Keratinocyte (primary cell): ENCODE measurements at regions not wholly inside any gene's neighbourhood (a gene's known extent, or its start where the extent isn't known, plus 50 kb on each side); places are given as distances from the start of the nearest gene placed in this dataset.

Experiments used
- DNase-seq: peaks from one replicate; pipeline ENCODE4 v3.0.0-alpha.2; 2011; ENCODE audit warnings: low read depth, missing footprints, low spot score
- FAIRE-seq: peaks from 2 replicates; lab custom pipeline; 2011; peaks lifted over from hg19 to GRCh38; lab: Jason Lieb, UNC
- H2AFZ ChIP-seq: 2 replicates; pipeline ENCODE4 v1.6.0; 2012; ENCODE audit warnings: low read length, control low read depth, inconsistent platforms; ENCODE audit not compliant: control insufficient read depth
- H3K27ac ChIP-seq: 2 replicates; pipeline ENCODE4 v1.5.1; 2011; ENCODE audit warnings: low read length; ENCODE audit not compliant: control insufficient read depth, insufficient read depth
- H3K27me3 ChIP-seq: 3 replicates; pipeline ENCODE4 v1.6.0; 2011; ENCODE audit warnings: low read length; ENCODE audit not compliant: control insufficient read depth, insufficient read depth; ENCODE audit errors: extremely low read depth
- H3K36me3 ChIP-seq, 2 experiments: 2 replicates in 1 of 2; 3 replicates in 1 of 2; pipeline ENCODE4 v1.5.1; 2011; ENCODE audit warnings: low read length in 2 of 2, mild to moderate bottlenecking in 1 of 2; ENCODE audit not compliant: control insufficient read depth in 2 of 2, insufficient read depth in 2 of 2; ENCODE audit errors: extremely low read depth in 1 of 2
- H3K4me1 ChIP-seq: 3 replicates; pipeline ENCODE4 v1.5.1; 2011; ENCODE audit warnings: low read length; ENCODE audit not compliant: control insufficient read depth, insufficient read depth; ENCODE audit errors: extremely low read depth
- H3K4me2 ChIP-seq: 3 replicates; pipeline ENCODE4 v1.6.0; 2011; ENCODE audit warnings: low read depth, low read length; ENCODE audit not compliant: control insufficient read depth, insufficient read depth; ENCODE audit errors: extremely low read depth
- H3K4me3 ChIP-seq, 3 experiments: fragments of 200-600 bp in 1 of 3; sonication (generic) in 1 of 3; 2 replicates in 2 of 3; 3 replicates in 1 of 3; pipeline ENCODE4 v1.5.1; 2011 to 2016; ENCODE audit warnings: low read length in 3 of 3, mild to moderate bottlenecking in 3 of 3, control low read depth in 2 of 3, inconsistent platforms in 1 of 3, low read depth in 1 of 3, mixed read lengths in 1 of 3, mixed run types in 1 of 3, moderate library complexity in 1 of 3; ENCODE audit not compliant: control insufficient read depth in 2 of 3, insufficient read depth in 2 of 3; ENCODE audit errors: extremely low read depth in 1 of 3
- H3K79me2 ChIP-seq: 2 replicates; pipeline ENCODE4 v1.6.0; 2012; ENCODE audit warnings: low read length; ENCODE audit not compliant: control insufficient read depth, insufficient read depth
- H3K9ac ChIP-seq: 3 replicates; pipeline ENCODE4 v1.6.0; 2011; ENCODE audit warnings: low read length; ENCODE audit not compliant: control insufficient read depth, insufficient read depth; ENCODE audit errors: extremely low read depth
- H3K9me1 ChIP-seq: 3 replicates; pipeline ENCODE4 v1.6.0; 2011; ENCODE audit warnings: low read length; ENCODE audit not compliant: control insufficient read depth, insufficient read depth; ENCODE audit errors: extremely low read depth
- H3K9me3 ChIP-seq: 2 replicates; pipeline ENCODE4 v1.5.1; 2012; ENCODE audit warnings: low read depth, low read length; ENCODE audit not compliant: control insufficient read depth
- H4K20me1 ChIP-seq: 3 replicates; pipeline ENCODE4 v1.6.0; 2011; ENCODE audit warnings: low read length; ENCODE audit not compliant: control insufficient read depth, insufficient read depth; ENCODE audit errors: extremely low read depth
- CTCF ChIP-seq, 3 experiments: IDR thresholded peaks in 1 of 3; conservative IDR thresholded peaks in 1 of 3; optimal IDR thresholded peaks in 1 of 3; 2 replicates in 2 of 3; 3 replicates in 1 of 3; pipeline versions ENCODE3 to v1.5.1; 2011; ENCODE audit warnings: low read length in 3 of 3, mild to moderate bottlenecking in 3 of 3, moderate library complexity in 2 of 3, control low read depth in 1 of 3, inconsistent platforms in 1 of 3; ENCODE audit not compliant: insufficient read depth in 2 of 3; ENCODE audit errors: extremely low read depth in 1 of 3
- EZH2 ChIP-seq: IDR thresholded peaks from one replicate; pipeline ENCODE4 v1.6.1; 2012; ENCODE audit warnings: inconsistent platforms, mild to moderate bottlenecking, low read length, moderate library complexity
- dilution Hi-C: fragments of 300-500 bp; cut with MboI; formaldehyde crosslinking; loops from one replicate; pipeline ENCODE4 v1.7.0; 2020; ENCODE audit warnings: low sequenced_read_pairs; ENCODE audit not compliant: extremely low pct_ligation_motif_present

- no peaks in the 10 kb centered on the region for H3K4me1 ChIP-seq
- no peak overlapping the region for H3K9ac ChIP-seq
- H4K20me1 ChIP-seq: no peaks in the 10 kb centered on the region
- no peak overlapping the region for H3K4me2 ChIP-seq
- FAIRE-seq (no peak), DNase-seq (no peak)
- H3K4me3 ChIP-seq: no peak overlapping the region
- dilution Hi-C loops: no loop called here
- no peaks in the 10 kb centered on the region for H3K27me3 ChIP-seq
- no peaks in the 10 kb centered on the region for H3K79me2 ChIP-seq
- TF ChIP-seq EZH2 (no peak), CTCF (optimal IDR thresholded peaks at IDR 0.05 in 1 of 3, IDR thresholded peaks at IDR 0.05 in 1 of 3, conservative IDR thresholded peaks at IDR 0.05 in 1 of 3; ENCODE audit: extremely low read depth in 1 of 3, insufficient read depth in 2 of 3, low read length in 3 of 3) (no peak)
- H3K27ac ChIP-seq: no peak overlapping the region
- no peaks in the 10 kb centered on the region for H3K9me1 ChIP-seq
- H2AFZ ChIP-seq: no peak overlapping the region
- H3K36me3 ChIP-seq: no peaks in the 10 kb centered on the region
- no peaks in the 10 kb centered on the region for H3K9me3 ChIP-seq
These were observed 175.9 kb downstream of the ZDHHC21 start for GRCh38 chr9:14517154-14517906.

GRCh38 chr9:14516656-14517055 is 176.6 kb downstream of the ZDHHC21 start:
- H3K27me3 ChIP-seq: no peaks in the 10 kb centered on the region
- no peak overlapping the region for H2AFZ ChIP-seq
- H3K4me3 ChIP-seq: no peak overlapping the region
- no peaks in the 10 kb centered on the region for H3K36me3 ChIP-seq
- DNase-seq (no peak), FAIRE-seq (no peak)
- TF ChIP-seq CTCF (optimal IDR thresholded peaks at IDR 0.05 in 1 of 3, IDR thresholded peaks at IDR 0.05 in 1 of 3, conservative IDR thresholded peaks at IDR 0.05 in 1 of 3; ENCODE audit: extremely low read depth in 1 of 3, insufficient read depth in 2 of 3, low read length in 3 of 3) (no peak), EZH2 (no peak)
- H3K4me1 ChIP-seq: no peaks in the 10 kb centered on the region
- H3K4me2 ChIP-seq: no peak overlapping the region
- dilution Hi-C loops: no loop called here
- H3K9ac ChIP-seq: no peak overlapping the region
- no peaks in the 10 kb centered on the region for H3K79me2 ChIP-seq
- H3K9me3 ChIP-seq: no peaks in the 10 kb centered on the region
- no peaks in the 10 kb centered on the region for H3K9me1 ChIP-seq
- no peak overlapping the region for H3K27ac ChIP-seq
- H4K20me1 ChIP-seq: no peaks in the 10 kb centered on the region
